ENCODE measurements at regions not wholly inside any gene's neighbourhood (a gene's known extent, or its start where the extent isn't known, plus 50 kb on each side); places are given as distances from the start of the nearest gene placed in this dataset.
A peak's percentile ranks its signal among the peaks of the same experiment; 100 is the strongest.

- TF ChIP-seq ZNF589 (CRISPR knock-in tag; IDR thresholded peaks at IDR 0.05; ENCODE audit: low read depth) (no peak), AFF4 (CRISPR knock-in tag; IDR thresholded peaks at IDR 0.05) (no peak), BACH1 (tag; IDR thresholded peaks at IDR 0.05) (no peak), SP1 (CRISPR knock-in tag; IDR thresholded peaks at IDR 0.05) (no peak), SP2 (IDR thresholded peaks at IDR 0.05; ENCODE audit: extremely low read depth, low read depth, low read length, poor library complexity, severe bottlenecking) (no peak)
Measured at GRCh38 chr6:53744321-53744720, 50.5 kb upstream of the LRRC1 start (continued).

- BruUV-seq (replicated peaks), result no TSS peak
- WGBS (ENCODE audit: insufficient coverage, low coverage, missing lambda C conversion rate), result 2% methylated on average over 10 of the region's 10 CpGs
- in situ Hi-C loops (cut with MboI) (no loop called here), intact Hi-C loops (cut with micrococcal nuclease) (no loop called here)
- no peak overlapping the region for H3K4me2 ChIP-seq (ENCODE audit: insufficient read depth, low read length)
- ATAC-seq (no peak), DNase-seq (ENCODE audit: extremely low read depth in 1 of 4, low spot score in 3 of 4) (no peak), FAIRE-seq (no peak)
- H3K27ac ChIP-seq (ENCODE audit: extremely low read depth, low read depth, low read length), result no peak overlapping the region
- no peaks in the 10 kb centered on the region for H3K27me3 ChIP-seq (ENCODE audit: control insufficient read depth in 2 of 2, insufficient read depth in 2 of 2, low read length in 2 of 2)
- ChIA-PET POLR2A (no interaction called here), CTCF (ENCODE audit: low intra/inter-chr PET ratio) (no interaction called here)
- 0 out of 2 replicates have a peak overlapping the region, but pooled peaks have one; percentile 21 for H2AFZ ChIP-seq (ENCODE audit: low read depth, low read length)
- H3K4me3 ChIP-seq, result no peak overlapping the region
- no peaks in the 10 kb centered on the region for H3K9me1 ChIP-seq (ENCODE audit: control insufficient read depth, insufficient read depth, low read length)
- H3K79me2 ChIP-seq (ENCODE audit: control insufficient read depth, insufficient read depth, low read length), result no peaks in the 10 kb centered on the region
- no peaks in the 10 kb centered on the region for H4K20me1 ChIP-seq (replicated peaks; ENCODE audit: control insufficient read depth, insufficient read depth, low read length)
- H3K9me3 ChIP-seq (replicated peaks; ENCODE audit: control insufficient read depth, insufficient read depth, low read depth, low read length), result no peaks in the 10 kb centered on the region
- H3K4me1 ChIP-seq (replicated peaks in 1 of 2; ENCODE audit: control insufficient read depth in 2 of 2, insufficient read depth in 2 of 2, low read length in 2 of 2), result no peaks in the 10 kb centered on the region
- no peaks in the 10 kb centered on the region for H3K36me3 ChIP-seq (ENCODE audit: control insufficient read depth, insufficient read depth, low read length)
- H3K9ac ChIP-seq (ENCODE audit: insufficient read depth in 1 of 2, low read depth in 2 of 2, low read length in 2 of 2), result no peak overlapping the region
- TF ChIP-seq HMBOX1 (IDR thresholded peaks at IDR 0.05) (no peak), DDX20 (tag; IDR thresholded peaks at IDR 0.05; ENCODE audit: low read depth) (no peak), ZHX1 (conservative IDR thresholded peaks at IDR 0.05; ENCODE audit: low read length) (no peak), ZNF384 (IDR thresholded peaks at IDR 0.05; ENCODE audit: low read depth, low read length) (no peak), HMGXB4 (CRISPR knock-in tag; IDR thresholded peaks at IDR 0.05) (no peak), NCOA6 (IDR thresholded peaks at IDR 0.05) (no peak)
Measured at GRCh38 chr6:53741034-53741823, 53.6 kb upstream of the LRRC1 start.

Measured in K562 (cell line).